ENCODE measurements at regions not wholly inside any gene's neighbourhood (a gene's known extent, or its start where the extent isn't known, plus 50 kb on each side); places are given as distances from the start of the nearest gene placed in this dataset.

DNA sequence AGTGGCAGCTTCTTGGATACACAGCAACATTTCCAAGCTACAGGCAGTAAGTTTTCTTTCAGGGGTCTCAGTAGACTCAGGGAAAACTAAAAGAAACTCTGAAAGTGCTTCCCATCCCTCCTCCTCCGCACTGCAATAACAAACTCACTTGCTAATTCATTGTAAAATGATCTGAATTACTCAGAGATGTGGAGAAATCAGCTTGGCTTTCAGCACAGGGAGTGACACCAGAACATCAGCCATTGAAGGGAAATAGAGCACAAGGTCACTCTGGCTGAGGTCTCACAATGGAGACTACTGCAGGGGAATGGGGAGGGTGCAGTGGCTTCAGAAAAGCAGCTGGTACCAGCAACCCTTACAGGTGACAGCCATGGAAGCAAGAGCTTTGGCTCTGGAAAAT is 137.3 kb upstream of the SERP2 start:
- no peak for DNase-seq
- no peaks in the 10 kb centered on the region for H3K36me3 Mint-ChIP-seq (ENCODE audit: low read depth)
- no peak overlapping the region for H3K4me3 Mint-ChIP-seq
- H3K9me3 Mint-ChIP-seq: peaks cover 5% of the 10 kb centered on the region
- H3K27ac Mint-ChIP-seq: peak overlapping the region; percentile 91
- H3K27me3 Mint-ChIP-seq (ENCODE audit: low read depth, poor library complexity): no peaks in the 10 kb centered on the region
- peaks cover 71% of the 10 kb centered on the region for H3K4me1 Mint-ChIP-seq
- TF ChIP-seq, protein P1, sequence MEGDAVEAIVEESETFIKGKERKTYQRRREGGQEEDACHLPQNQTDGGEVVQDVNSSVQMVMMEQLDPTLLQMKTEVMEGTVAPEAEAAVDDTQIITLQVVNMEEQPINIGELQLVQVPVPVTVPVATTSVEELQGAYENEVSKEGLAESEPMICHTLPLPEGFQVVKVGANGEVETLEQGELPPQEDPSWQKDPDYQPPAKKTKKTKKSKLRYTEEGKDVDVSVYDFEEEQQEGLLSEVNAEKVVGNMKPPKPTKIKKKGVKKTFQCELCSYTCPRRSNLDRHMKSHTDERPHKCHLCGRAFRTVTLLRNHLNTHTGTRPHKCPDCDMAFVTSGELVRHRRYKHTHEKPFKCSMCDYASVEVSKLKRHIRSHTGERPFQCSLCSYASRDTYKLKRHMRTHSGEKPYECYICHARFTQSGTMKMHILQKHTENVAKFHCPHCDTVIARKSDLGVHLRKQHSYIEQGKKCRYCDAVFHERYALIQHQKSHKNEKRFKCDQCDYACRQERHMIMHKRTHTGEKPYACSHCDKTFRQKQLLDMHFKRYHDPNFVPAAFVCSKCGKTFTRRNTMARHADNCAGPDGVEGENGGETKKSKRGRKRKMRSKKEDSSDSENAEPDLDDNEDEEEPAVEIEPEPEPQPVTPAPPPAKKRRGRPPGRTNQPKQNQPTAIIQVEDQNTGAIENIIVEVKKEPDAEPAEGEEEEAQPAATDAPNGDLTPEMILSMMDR (IDR thresholded peaks at IDR 0.05): no peak

DNA sequence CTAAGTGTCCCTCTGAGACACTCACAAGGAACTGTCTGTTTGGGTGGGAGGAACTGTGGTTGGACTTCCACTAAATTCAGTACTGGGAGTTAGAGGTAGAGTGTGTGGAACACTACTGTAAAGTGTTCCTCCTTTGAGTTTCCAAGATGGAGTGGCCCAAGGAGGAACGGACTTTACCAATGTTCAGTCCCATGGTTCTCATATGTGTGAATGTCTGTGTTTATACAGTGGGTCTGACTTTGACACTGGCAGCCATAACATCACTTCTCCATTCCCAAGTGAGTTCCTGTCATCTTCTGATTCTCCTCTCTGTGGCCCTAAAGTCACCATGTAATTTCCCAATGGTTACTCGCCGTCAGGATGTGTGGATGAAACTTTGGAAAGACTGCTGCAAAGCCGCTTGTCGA is 136.8 kb upstream of the SERP2 start:
- Mint-ChIP-seq H3K9me3 (peaks cover 1% of the 10 kb centered on the region), H3K4me1 (peaks cover 76% of the 10 kb centered on the region), H3K4me3 (no peak overlapping the region), H3K27me3 (ENCODE audit: low read depth, poor library complexity) (peaks cover under 1% of the 10 kb centered on the region), H3K27ac (peak overlapping the region; percentile 91), H3K36me3 (ENCODE audit: low read depth) (no peaks in the 10 kb centered on the region)
- TF ChIP-seq, protein P1 (IDR thresholded peaks at IDR 0.05): no peak
- DNase-seq: no peak

DNA sequence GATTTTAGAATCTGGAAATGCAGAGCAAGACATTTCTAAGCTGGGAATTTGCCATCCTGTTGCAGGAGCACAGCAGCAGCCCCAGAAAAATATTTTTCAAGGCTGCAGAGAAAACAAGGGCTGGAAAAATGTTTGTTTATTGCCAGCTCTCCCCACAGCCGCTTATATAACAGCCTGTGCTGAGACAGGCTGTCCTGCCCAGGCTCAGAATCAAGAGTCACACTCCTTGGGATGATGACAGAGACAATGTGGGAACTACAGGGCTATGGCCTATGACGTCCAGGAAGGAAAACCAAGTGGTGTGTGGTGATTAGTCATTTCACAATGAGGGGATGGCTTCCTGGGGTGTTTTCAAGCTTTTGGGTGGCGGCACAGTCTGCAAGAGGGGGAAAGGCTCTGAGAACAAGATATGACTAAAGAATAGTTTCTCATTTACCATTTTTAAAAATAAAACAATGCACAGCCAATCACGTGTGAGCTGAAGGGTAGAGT is 136.3 kb upstream of the SERP2 start:
- TF ChIP-seq, protein P1 (IDR thresholded peaks at IDR 0.05): no peak
- no peak for DNase-seq
- H3K27ac Mint-ChIP-seq: peak overlapping the region; percentile 19
- no peaks in the 10 kb centered on the region for H3K36me3 Mint-ChIP-seq (ENCODE audit: low read depth)
- H3K4me3 Mint-ChIP-seq: no peak overlapping the region
- H3K27me3 Mint-ChIP-seq (ENCODE audit: low read depth, poor library complexity): peaks cover 3% of the 10 kb centered on the region
- no peaks in the 10 kb centered on the region for H3K9me3 Mint-ChIP-seq
- H3K4me1 Mint-ChIP-seq: peaks cover 81% of the 10 kb centered on the region

DNA sequence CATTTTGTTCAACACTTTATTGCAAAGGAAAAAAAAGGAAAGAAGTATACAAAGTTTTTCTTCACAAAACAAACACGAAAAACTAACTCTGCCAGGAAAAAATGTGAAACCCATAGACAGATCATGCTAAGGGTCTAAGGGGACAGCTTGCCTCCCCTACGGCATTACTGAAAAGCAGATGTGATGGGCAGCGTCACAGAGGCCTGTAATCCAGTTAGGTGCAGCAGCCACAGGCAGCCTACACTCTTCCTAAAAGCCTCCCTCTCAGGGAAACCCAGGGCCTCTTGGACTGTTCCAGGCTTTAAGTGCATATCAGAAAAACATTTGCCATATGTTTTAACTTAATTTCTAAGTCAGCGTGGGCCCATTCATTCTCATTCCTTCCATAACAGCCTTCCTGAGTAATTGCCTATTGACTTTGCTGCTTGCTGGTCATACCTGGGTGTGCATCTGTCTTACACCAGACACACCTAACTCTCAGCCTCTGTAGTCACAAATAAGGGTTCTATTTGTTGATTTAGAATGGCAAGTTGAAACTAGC is 135.7 kb upstream of the SERP2 start:
- no peak overlapping the region for H3K4me3 Mint-ChIP-seq
- no peaks in the 10 kb centered on the region for H3K9me3 Mint-ChIP-seq
- H3K36me3 Mint-ChIP-seq (ENCODE audit: low read depth): no peaks in the 10 kb centered on the region
- no peak for DNase-seq
- H3K27ac Mint-ChIP-seq: no peak overlapping the region
- H3K27me3 Mint-ChIP-seq (ENCODE audit: low read depth, poor library complexity): peaks cover 3% of the 10 kb centered on the region
- peaks cover 87% of the 10 kb centered on the region for H3K4me1 Mint-ChIP-seq
- TF ChIP-seq, protein P1 (IDR thresholded peaks at IDR 0.05): no peak

DNA sequence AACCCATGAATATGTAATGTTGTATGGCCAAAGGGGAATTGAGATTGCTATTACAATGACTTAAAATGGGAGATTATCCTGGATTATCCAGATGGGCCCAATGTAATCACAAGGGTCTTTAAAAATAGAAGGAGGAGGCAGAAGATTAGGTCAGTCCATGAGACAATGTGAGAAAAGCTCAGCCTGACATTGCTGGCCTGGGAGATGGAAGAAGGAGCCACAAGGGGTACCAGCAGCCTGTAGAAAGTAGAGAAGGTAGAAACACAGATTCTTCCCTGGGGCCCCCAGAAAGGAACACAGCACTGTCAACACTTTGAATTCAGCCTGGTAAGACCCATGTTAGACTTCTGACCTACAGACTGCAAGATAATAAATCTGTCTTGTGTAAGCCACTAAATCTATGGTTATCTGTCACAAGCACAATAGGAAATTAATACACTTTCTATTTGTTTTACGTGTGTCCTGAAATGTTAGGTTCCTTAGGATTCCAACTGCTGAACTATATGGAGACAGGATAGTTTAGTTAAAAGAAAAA is 132.9 kb upstream of the SERP2 start:
- peaks cover 94% of the 10 kb centered on the region for H3K4me1 Mint-ChIP-seq
- peak overlapping the region; percentile 55 for H3K27ac Mint-ChIP-seq
- peak overlapping the region; percentile 0 for H3K4me3 Mint-ChIP-seq
- peaks cover 3% of the 10 kb centered on the region for H3K27me3 Mint-ChIP-seq (ENCODE audit: low read depth, poor library complexity)
- TF ChIP-seq, protein P1 (IDR thresholded peaks at IDR 0.05): no peak
- H3K9me3 Mint-ChIP-seq: no peaks in the 10 kb centered on the region
- DNase-seq: no peak
- H3K36me3 Mint-ChIP-seq (ENCODE audit: low read depth): no peaks in the 10 kb centered on the region

DNA sequence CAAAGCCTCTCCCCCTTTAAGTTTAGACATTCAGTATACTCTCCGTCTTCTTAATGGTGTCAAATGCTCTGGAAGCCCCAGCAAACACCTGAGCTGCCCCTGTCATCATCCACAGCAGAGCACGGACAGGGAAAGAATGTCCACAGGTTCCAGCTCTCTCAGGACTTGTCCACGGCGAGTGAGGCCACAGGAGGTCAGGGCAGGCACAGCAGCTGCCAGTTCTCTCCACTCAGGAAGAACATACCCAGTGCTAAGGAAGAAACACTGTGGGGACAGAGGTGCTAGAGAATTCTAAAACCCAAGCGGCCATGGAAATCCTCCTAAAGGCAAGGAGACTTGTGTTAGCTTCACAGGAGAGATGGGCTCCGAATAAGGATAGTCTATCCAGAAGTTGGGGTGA is 132.0 kb upstream of the SERP2 start:
- TF ChIP-seq, protein P1 (IDR thresholded peaks at IDR 0.05): no peak
- Mint-ChIP-seq H3K27me3 (ENCODE audit: low read depth, poor library complexity) (peaks cover 3% of the 10 kb centered on the region), H3K27ac (no peak overlapping the region), H3K36me3 (ENCODE audit: low read depth) (no peaks in the 10 kb centered on the region), H3K4me1 (peaks cover 89% of the 10 kb centered on the region), H3K9me3 (no peaks in the 10 kb centered on the region), H3K4me3 (no peak overlapping the region)
- no peak for DNase-seq
